MM.1S (cell line): ENCODE measurements at regions not wholly inside any gene's neighbourhood (a gene's known extent, or its start where the extent isn't known, plus 50 kb on each side); places are given as distances from the start of the nearest gene placed in this dataset.

Source experiments
- CTCF ChIP-seq: fragments of 300-600 bp; sonication (generic); IDR thresholded peaks from 2 replicates; pipeline ENCODE4 v1.5.1; 2016; ENCODE audit warnings: antibody characterized with exemption, low read length, mixed read lengths
- EZH2 ChIP-seq: fragments of 300-600 bp; sonication (generic); optimal IDR thresholded peaks from 2 replicates; pipeline ENCODE3; 2017; ENCODE audit warnings: low read depth, mild to moderate bottlenecking, antibody characterized with exemption, low read length, mixed read lengths
- EZH2phosphoT487 ChIP-seq: fragments of 300-600 bp; sonication (generic); IDR thresholded peaks from 2 replicates; pipeline ENCODE4 v1.6.1; 2018; ENCODE audit warnings: antibody characterized with exemption, low read length

- no peak for TF ChIP-seq CTCF
- no peak for TF ChIP-seq EZH2
- TF ChIP-seq EZH2phosphoT487: no peak
Observed at GRCh38 chr10:129397198-129397974, 69.7 kb upstream of the MGMT start.
